ENCODE measurements at regions not wholly inside any gene's neighbourhood (a gene's known extent, or its start where the extent isn't known, plus 50 kb on each side); places are given as distances from the start of the nearest gene placed in this dataset.

- TF ChIP-seq CEBPZ (IDR thresholded peaks at IDR 0.05; ENCODE audit: low read depth, low read length) (no peak), PBX3 (IDR thresholded peaks at IDR 0.05; ENCODE audit: insufficient replicate concordance, low read depth, low read length) (no peak), SREBF2 (IDR thresholded peaks at IDR 0.05; ENCODE audit: low read length) (no peak), HDGF (IDR thresholded peaks at IDR 0.05) (no peak), POLR2A (IDR thresholded peaks at IDR 0.05; ENCODE audit: low read depth, low read length) (no peak), MXI1 (IDR thresholded peaks at IDR 0.05; ENCODE audit: low read depth, low read length) (no peak)
These were observed 806.1 kb upstream of the LRATD1 start (continued) for GRCh38 chr2:13826314-13826853.

GRCh38 chr2:13858626-13859025 lies 773.9 kb upstream of the LRATD1 start:
- in situ Hi-C loops (cut with MboI), result no loop called here
- ChIA-PET POLR2A (no interaction called here), CTCF (interaction anchor here (1.0 kb wide), 1 partner anchor 16 kb away, joined by 3 read pairs; no protein-coding TSS in a partner anchor), RAD21 (ENCODE audit: unreplicated experiment) (no interaction called here), SMC1A (ENCODE audit: uncharacterized antibody, unreplicated experiment) (no interaction called here)
- H3K4me3 ChIP-seq, result no peak overlapping the region
- H4K20me1 ChIP-seq (ENCODE audit: control insufficient read depth, insufficient read depth), result no peaks in the 10 kb centered on the region
- intact Hi-C loops (cut with micrococcal nuclease; ENCODE audit: unreplicated experiment), result no loop called here
- no peaks in the 10 kb centered on the region for H3K9me3 ChIP-seq (replicated peaks; ENCODE audit: control insufficient read depth, insufficient read depth, low read length)
- BruUV-seq (replicated peaks), result no TSS peak
- no peaks in the 10 kb centered on the region for H3K27me3 ChIP-seq (replicated peaks in 1 of 2; ENCODE audit: control insufficient read depth in 2 of 2, insufficient read depth in 2 of 2, low read length in 1 of 2)
- WGBS (ENCODE audit: insufficient coverage, insufficient replicate concordance, low lambda C conversion rate, missing lambda C conversion rate), result 21% methylated on average over 6 of the region's 6 CpGs
- H3K79me2 ChIP-seq (ENCODE audit: control insufficient read depth, insufficient read depth, low read length), result no peaks in the 10 kb centered on the region
- H3K36me3 ChIP-seq (ENCODE audit: control insufficient read depth in 2 of 2, insufficient read depth in 2 of 2, low read length in 1 of 2), result no peaks in the 10 kb centered on the region
- no peak overlapping the region for H3K27ac ChIP-seq (ENCODE audit: control insufficient read depth, insufficient read depth)
- H3K9ac ChIP-seq (ENCODE audit: control insufficient read depth, insufficient read depth, low read length), result no peak overlapping the region
- ATAC-seq (no peak; the same call in 1 of the 3 replicates), DNase-seq (ENCODE audit: low read depth, low spot score) (peak; percentile 3), FAIRE-seq (no peak)
- H3K4me2 ChIP-seq (ENCODE audit: control insufficient read depth, insufficient read depth), result no peak overlapping the region
- no peaks in the 10 kb centered on the region for H3K4me1 ChIP-seq (ENCODE audit: control insufficient read depth, insufficient read depth, low read length)
- no peak overlapping the region for H2AFZ ChIP-seq (ENCODE audit: control insufficient read depth, low read depth, low read length)
- TF ChIP-seq RELA (IDR thresholded peaks at IDR 0.05; ENCODE audit: borderline replicate concordance, partially characterized antibody) (no peak), ELK1 (IDR thresholded peaks at IDR 0.05; ENCODE audit: low read depth, low read length) (no peak), RELB (IDR thresholded peaks at IDR 0.05; ENCODE audit: low read depth) (no peak), HSF1 (IDR thresholded peaks at IDR 0.05; ENCODE audit: low read depth, low read length) (no peak), FOXK2 (IDR thresholded peaks at IDR 0.05) (no peak), PML (IDR thresholded peaks at IDR 0.05; ENCODE audit: low read length) (no peak), BCL11A (IDR thresholded peaks at IDR 0.05; ENCODE audit: low read depth, low read length) (no peak), YBX1 (IDR thresholded peaks at IDR 0.05) (no peak), WRNIP1 (IDR thresholded peaks at IDR 0.05; ENCODE audit: borderline replicate concordance, low read depth, low read length) (no peak), NBN (IDR thresholded peaks at IDR 0.05) (no peak), CREB1 (IDR thresholded peaks at IDR 0.05; ENCODE audit: low read depth) (no peak)
